H1 (cell line): ENCODE measurements at regions not wholly inside any gene's neighbourhood (a gene's known extent, or its start where the extent isn't known, plus 50 kb on each side); places are given as distances from the start of the nearest gene placed in this dataset.
"Not testable (repeated sequence)": the region's sequence is repeated elsewhere in the genome, so short reads cannot be mapped to it uniquely, and the experiment has no call there.

Experiments
- CTCF ChIA-PET: fragments of 300-600 bp; sonication (Branson Sonifier 250); formaldehyde crosslinking; loops from one replicate; lab custom pipeline; 2021; ENCODE audit not compliant: partially characterized antibody; lab: Charles Lee
- POLR2A ChIA-PET: fragments of 300-600 bp; sonication (Branson Sonifier 250); formaldehyde crosslinking; loops from one replicate; lab custom pipeline; 2021; ENCODE audit warnings: inconsistent platforms; ENCODE audit not compliant: partially characterized antibody; lab: Charles Lee
- DNase-seq, 2 experiments: peaks; one replicate each; pipeline versions ENCODE4 v3.0.0 to v3.0.0-alpha.2; 2010 to 2022; ENCODE audit warnings: low spot score in 2 of 2, low read depth in 1 of 2, mixed read lengths in 1 of 2
- FAIRE-seq: peaks from 2 replicates; lab custom pipeline; 2011; peaks lifted over from hg19 to GRCh38; lab: Jason Lieb, UNC
- H2AFZ ChIP-seq: 2 replicates; pipeline ENCODE4 v1.8.1; 2012; ENCODE audit warnings: low read length, inconsistent platforms
- H2AK5ac ChIP-seq: 2 replicates; pipeline ENCODE4 v1.6.1; 2013; ENCODE audit warnings: low read depth, low read length
- H2BK120ac ChIP-seq: replicated peaks from 2 replicates; pipeline ENCODE3; 2013; ENCODE audit warnings: low read depth, low read length, inconsistent platforms
- H2BK12ac ChIP-seq: 2 replicates; pipeline ENCODE4 v1.6.1; 2013; ENCODE audit warnings: low read depth, low read length
- H2BK15ac ChIP-seq: 2 replicates; pipeline ENCODE4 v1.6.1; 2013; ENCODE audit warnings: low read length
- H2BK20ac ChIP-seq: 2 replicates; pipeline ENCODE4 v1.6.1; 2013; ENCODE audit warnings: low read length
- H2BK5ac ChIP-seq: 2 replicates; pipeline ENCODE4 v1.6.1; 2013; ENCODE audit warnings: low read depth, low read length
- H3K14ac ChIP-seq: 2 replicates; pipeline ENCODE4 v1.6.1; 2013; ENCODE audit warnings: inconsistent platforms; ENCODE audit not compliant: insufficient read length
- H3K18ac ChIP-seq: 2 replicates; pipeline ENCODE4 v1.6.1; 2013; ENCODE audit warnings: low read length; ENCODE audit errors: extremely low read depth
- H3K23ac ChIP-seq: 2 replicates; pipeline ENCODE4 v1.6.1; 2013; ENCODE audit warnings: inconsistent platforms; ENCODE audit not compliant: insufficient read length
- H3K23me2 ChIP-seq: 2 replicates; pipeline ENCODE4 v1.6.1; 2013; ENCODE audit warnings: low read depth, low read length
- H3K27ac ChIP-seq: 2 replicates; pipeline ENCODE4 v1.6.1; 2011; ENCODE audit warnings: low read depth, low read length, inconsistent platforms
- H3K27me3 ChIP-seq, 4 experiments: replicated peaks in 1 of 4; 1 replicate in 1 of 4; 2 replicates in 3 of 4; pipeline versions ENCODE4 v1.6.1 to v1.8.1; 2011 to 2013; ENCODE audit warnings: low read length in 3 of 4, mild to moderate bottlenecking in 3 of 4, inconsistent platforms in 2 of 4, mixed read lengths in 2 of 4, moderate library complexity in 1 of 4; ENCODE audit not compliant: control insufficient read depth in 3 of 4, insufficient read depth in 3 of 4; ENCODE audit errors: extremely low read depth in 1 of 4
- H3K36me3 ChIP-seq, 4 experiments: 2 replicates each; pipeline versions ENCODE4 v1.6.1 to v1.8.1; 2011 to 2013; ENCODE audit warnings: mild to moderate bottlenecking in 4 of 4, low read length in 3 of 4, moderate library complexity in 2 of 4, control low read depth in 1 of 4, inconsistent platforms in 1 of 4; ENCODE audit not compliant: insufficient read depth in 4 of 4, control insufficient read depth in 2 of 4
- H3K4ac ChIP-seq: replicated peaks from 2 replicates; pipeline ENCODE3; 2013; ENCODE audit warnings: low read length, low read depth, mixed read lengths, inconsistent platforms; ENCODE audit not compliant: insufficient read length
- H3K4me1 ChIP-seq, 4 experiments: replicated peaks in 1 of 4; 1 replicate in 1 of 4; 2 replicates in 3 of 4; pipeline versions ENCODE4 v1.6.1 to v1.8.1; 2011 to 2013; ENCODE audit warnings: low read length in 3 of 4, inconsistent platforms in 2 of 4, mixed read lengths in 1 of 4; ENCODE audit not compliant: insufficient read depth in 4 of 4, control insufficient read depth in 3 of 4
- H3K4me2 ChIP-seq, 2 experiments: 2 replicates each; pipeline versions ENCODE4 v1.6.1 to v1.8.1; 2011 to 2013; ENCODE audit warnings: low read depth in 2 of 2, low read length in 2 of 2, control low read depth in 1 of 2, inconsistent platforms in 1 of 2, mild to moderate bottlenecking in 1 of 2; ENCODE audit not compliant: insufficient read depth in 1 of 2
- H3K4me3 ChIP-seq, 4 experiments: fragments of 200-600, 300-600 bp in 1 of 4; sonication (generic), shearing (Covaris generic), sonication (Bioruptor Twin) in 1 of 4; 2 replicates each; pipeline versions ENCODE4 v1.5.1 to v1.8.1; 2011 to 2016; ENCODE audit warnings: low read length in 4 of 4, low read depth in 3 of 4, control low read depth in 2 of 4, inconsistent platforms in 2 of 4, mild to moderate bottlenecking in 2 of 4, mixed read lengths in 1 of 4, moderate library complexity in 1 of 4; ENCODE audit not compliant: insufficient read depth in 2 of 4; ENCODE audit errors: extremely low read depth in 1 of 4
- H3K56ac ChIP-seq: replicated peaks from 2 replicates; pipeline ENCODE3; 2013; ENCODE audit warnings: low read depth, mild to moderate bottlenecking, mixed read lengths, low read length, inconsistent platforms; ENCODE audit not compliant: insufficient read length
- H3K79me1 ChIP-seq: 2 replicates; pipeline ENCODE4 v1.6.1; 2013; ENCODE audit warnings: low read depth, low read length, control low read depth
- H3K79me2 ChIP-seq, 2 experiments: 2 replicates each; pipeline versions ENCODE4 v1.6.1 to v1.8.1; 2012 to 2013; ENCODE audit warnings: low read length in 2 of 2, mild to moderate bottlenecking in 2 of 2, inconsistent platforms in 1 of 2; ENCODE audit not compliant: insufficient read depth in 2 of 2, control insufficient read depth in 1 of 2
- H3K9ac ChIP-seq, 4 experiments: replicated peaks in 1 of 4; 1 replicate in 1 of 4; 2 replicates in 3 of 4; pipeline versions ENCODE4 v1.6.1 to v1.8.1; 2011 to 2013; ENCODE audit warnings: low read depth in 3 of 4, low read length in 3 of 4, control low read depth in 2 of 4, mild to moderate bottlenecking in 2 of 4, moderate library complexity in 2 of 4, inconsistent platforms in 1 of 4; ENCODE audit errors: extremely low read depth in 1 of 4
- H3K9me3 ChIP-seq, 2 experiments: 2 replicates each; pipeline versions ENCODE4 v1.6.1 to v1.8.1; 2012 to 2013; ENCODE audit warnings: mild to moderate bottlenecking in 2 of 2, moderate library complexity in 2 of 2, control low read depth in 1 of 2, inconsistent platforms in 1 of 2, low read depth in 1 of 2, low read length in 1 of 2, mixed read lengths in 1 of 2; ENCODE audit not compliant: insufficient read depth in 2 of 2
- H4K20me1 ChIP-seq, 2 experiments: replicated peaks in 1 of 2; 2 replicates each; pipeline versions ENCODE3 to v1.8.1; 2011 to 2013; ENCODE audit warnings: inconsistent platforms in 2 of 2, low read length in 2 of 2, mild to moderate bottlenecking in 1 of 2; ENCODE audit not compliant: insufficient read depth in 2 of 2, control insufficient read depth in 1 of 2
- H4K5ac ChIP-seq: 2 replicates; pipeline ENCODE4 v1.6.1; 2013; ENCODE audit warnings: low read length, low read depth, mixed read lengths, inconsistent platforms; ENCODE audit not compliant: insufficient read length
- H4K8ac ChIP-seq: 2 replicates; pipeline ENCODE4 v1.8.0; 2013; ENCODE audit warnings: mild to moderate bottlenecking, moderate library complexity, low read length, inconsistent platforms; ENCODE audit not compliant: insufficient read depth; ENCODE audit errors: extremely low read depth
- H4K91ac ChIP-seq: replicated peaks from 2 replicates; pipeline ENCODE3; 2013; ENCODE audit warnings: low read length, mixed read lengths, inconsistent platforms; ENCODE audit not compliant: insufficient read length
- MAFK ChIP-seq: IDR thresholded peaks from 2 replicates; pipeline ENCODE4 v1.6.1; 2012; ENCODE audit warnings: low read depth, mild to moderate bottlenecking, improper control_type of control experiment, low read length
- whole genome bisulfite sequencing, 2 experiments: shearing (Covaris generic) in 1 of 2; methylation state at CpG; one replicate each; pipeline versions ENCODE4 v1.1.6 to v1.1.7; 2013 to 2015; ENCODE audit warnings: low lambda C conversion rate in 2 of 2, mixed read lengths in 2 of 2, inconsistent platforms in 1 of 2, low coverage in 1 of 2, missing lambda C conversion rate in 1 of 2; ENCODE audit not compliant: insufficient replicate concordance in 2 of 2, insufficient coverage in 1 of 2, insufficient read length in 1 of 2; ENCODE audit errors: extremely low coverage in 1 of 2, missing lambda C conversion rate in 1 of 2; 5-methylcytosine and 5-hydroxymethylcytosine counted together

DNA sequence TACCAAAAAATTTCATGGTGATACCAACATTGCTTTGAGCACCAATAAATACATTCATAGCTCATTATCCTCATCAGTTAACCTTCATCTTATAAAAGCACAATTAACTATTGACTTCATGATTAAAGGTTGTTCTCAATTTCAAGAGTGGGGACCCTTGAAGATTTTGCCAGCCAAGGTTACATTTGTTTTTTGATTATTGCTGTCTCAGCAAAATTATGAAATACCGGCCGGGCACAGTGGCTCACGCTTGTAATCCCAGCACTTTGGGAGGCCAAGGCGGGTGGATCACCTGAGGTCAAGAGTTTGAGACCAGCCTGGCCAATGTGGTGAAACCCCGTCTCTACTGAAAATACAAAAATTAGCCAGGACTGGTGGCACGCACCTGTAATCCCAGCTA lies 96.1 kb upstream of the SLC7A11 start:
- FAIRE-seq, H3K14ac ChIP-seq, H3K23ac ChIP-seq, H4K5ac ChIP-seq, CTCF ChIA-PET, POLR2A ChIA-PET, H3K18ac ChIP-seq, H3K23me2 ChIP-seq, H3K27ac ChIP-seq, H3K79me1 ChIP-seq, H3K79me2 ChIP-seq, H2BK120ac ChIP-seq, DNase-seq, H2BK15ac ChIP-seq, H3K9me3 ChIP-seq, H4K91ac ChIP-seq, H3K9ac ChIP-seq, H2BK5ac ChIP-seq, H3K36me3 ChIP-seq, H2AFZ ChIP-seq, H3K4me3 ChIP-seq, H4K20me1 ChIP-seq, H2AK5ac ChIP-seq, H3K4me1 ChIP-seq, H3K4ac ChIP-seq, H4K8ac ChIP-seq, H3K27me3 ChIP-seq, H2BK12ac ChIP-seq, H3K56ac ChIP-seq, H2BK20ac ChIP-seq, H3K4me2 ChIP-seq: not testable (repeated sequence)
- peak; percentile 68 for TF ChIP-seq MAFK
- WGBS, 2 experiments: 93% methylated on average over 6 of the region's 6 CpGs; no CpG with 5 or more reads in 1 of the 2 experiments
